Activated naive CD8-positive, alpha-beta T cell treated with anti-CD3 and anti-CD28 coated beads, Interleukin-2, amount 50 U/mL, for 24 hours (primary cell): ENCODE measurements at regions not wholly inside any gene's neighbourhood (a gene's known extent, or its start where the extent isn't known, plus 50 kb on each side); places are given as distances from the start of the nearest gene placed in this dataset.
"Not testable (repeated sequence)": the region's sequence is repeated elsewhere in the genome, so short reads cannot be mapped to it uniquely, and the experiment has no call there.

ENCODE experiments used
- ATAC-seq: fragments of 150-1000 bp; cut with Tn5 transposase; one replicate; pipeline ENCODE4 v1.10.0; 2021
- DNase-seq: peaks from one replicate; pipeline ENCODE4 v3.0.0; 2021
- H3K27ac Mint-ChIP-seq: one replicate; pipeline ENCODE4 v1.8.0; 2021; ENCODE audit warnings: mild to moderate bottlenecking, mixed read lengths
- H3K27me3 Mint-ChIP-seq: one replicate; pipeline ENCODE4 v1.8.0; 2021; ENCODE audit warnings: mixed read lengths
- H3K36me3 Mint-ChIP-seq: one replicate; pipeline ENCODE4 v1.8.0; 2021; ENCODE audit warnings: low read depth, mixed read lengths
- H3K4me1 Mint-ChIP-seq: one replicate; pipeline ENCODE4 v1.8.0; 2021; ENCODE audit warnings: mixed read lengths
- H3K4me3 Mint-ChIP-seq: one replicate; pipeline ENCODE4 v1.8.0; 2021; ENCODE audit warnings: mild to moderate bottlenecking, moderate library complexity, mixed read lengths
- H3K9me3 Mint-ChIP-seq: one replicate; pipeline ENCODE4 v1.8.0; 2021; ENCODE audit warnings: mixed read lengths

GRCh38 chr4:66307641-66308438 lies 637.6 kb upstream of the EPHA5 start:
- H3K27me3 Mint-ChIP-seq, result no peaks in the 10 kb centered on the region
- H3K9me3 Mint-ChIP-seq, result peaks cover 6% of the 10 kb centered on the region
- DNase-seq (no peak), ATAC-seq (no peak)
- H3K27ac Mint-ChIP-seq, result no peak overlapping the region
- no peaks in the 10 kb centered on the region for H3K36me3 Mint-ChIP-seq
- H3K4me1 Mint-ChIP-seq, result no peaks in the 10 kb centered on the region
- H3K4me3 Mint-ChIP-seq, result no peak overlapping the region

- no peaks in the 10 kb centered on the region for H3K36me3 Mint-ChIP-seq
- no peaks in the 10 kb centered on the region for H3K27me3 Mint-ChIP-seq
- no peaks in the 10 kb centered on the region for H3K4me1 Mint-ChIP-seq
- no peak for DNase-seq
- no peak overlapping the region for H3K27ac Mint-ChIP-seq
- ATAC-seq, result no peak
- no peak overlapping the region for H3K4me3 Mint-ChIP-seq
- H3K9me3 Mint-ChIP-seq, result peaks cover 8% of the 10 kb centered on the region
Observed at GRCh38 chr4:66300336-66300934, 630.1 kb upstream of the EPHA5 start.

GRCh38 chr4:66298569-66298968 lies 628.3 kb upstream of the EPHA5 start:
- H3K27me3 Mint-ChIP-seq, result no peaks in the 10 kb centered on the region
- H3K36me3 Mint-ChIP-seq, result no peaks in the 10 kb centered on the region
- no peak overlapping the region for H3K4me3 Mint-ChIP-seq
- no peaks in the 10 kb centered on the region for H3K4me1 Mint-ChIP-seq
- ATAC-seq (no peak), DNase-seq (no peak)
- no peak overlapping the region for H3K27ac Mint-ChIP-seq
- H3K9me3 Mint-ChIP-seq, result peaks cover 8% of the 10 kb centered on the region

- Mint-ChIP-seq H3K27ac (no peak overlapping the region), H3K27me3 (no peaks in the 10 kb centered on the region), H3K36me3 (no peaks in the 10 kb centered on the region), H3K4me1 (no peaks in the 10 kb centered on the region), H3K4me3 (no peak overlapping the region), H3K9me3 (peaks cover 8% of the 10 kb centered on the region)
- no peak for DNase-seq
- no peak for ATAC-seq
Observed at GRCh38 chr4:66297703-66298102, 627.4 kb upstream of the EPHA5 start.

- peaks cover 4% of the 10 kb centered on the region for H3K9me3 Mint-ChIP-seq
- H3K27ac Mint-ChIP-seq, result no peak overlapping the region
- no peaks in the 10 kb centered on the region for H3K4me1 Mint-ChIP-seq
- no peak for ATAC-seq
- no peaks in the 10 kb centered on the region for H3K36me3 Mint-ChIP-seq
- no peak for DNase-seq
- H3K27me3 Mint-ChIP-seq, result no peaks in the 10 kb centered on the region
- no peak overlapping the region for H3K4me3 Mint-ChIP-seq
Observed at GRCh38 chr4:66294638-66295037, 624.3 kb upstream of the EPHA5 start.

- DNase-seq (no peak), ATAC-seq (no peak)
- H3K27me3 Mint-ChIP-seq, result no peaks in the 10 kb centered on the region
- H3K36me3 Mint-ChIP-seq, result no peaks in the 10 kb centered on the region
- no peaks in the 10 kb centered on the region for H3K4me1 Mint-ChIP-seq
- no peak overlapping the region for H3K4me3 Mint-ChIP-seq
- no peak overlapping the region for H3K27ac Mint-ChIP-seq
- peaks cover 4% of the 10 kb centered on the region for H3K9me3 Mint-ChIP-seq
Observed at GRCh38 chr4:66284991-66285451, 614.7 kb upstream of the EPHA5 start.

- ATAC-seq, result no peak
- Mint-ChIP-seq H3K36me3 (no peaks in the 10 kb centered on the region), H3K27me3 (no peaks in the 10 kb centered on the region)
Observed at GRCh38 chr4:66279084-66279483, 608.8 kb upstream of the EPHA5 start.

GRCh38 chr4:66275411-66276038 lies 605.2 kb upstream of the EPHA5 start:
- Mint-ChIP-seq H3K4me3 (no peak overlapping the region), H3K27ac (no peak overlapping the region), H3K27me3 (no peaks in the 10 kb centered on the region), H3K9me3 (peaks cover 6% of the 10 kb centered on the region), H3K4me1 (no peaks in the 10 kb centered on the region), H3K36me3 (no peaks in the 10 kb centered on the region)
- DNase-seq, result no peak
- no peak for ATAC-seq

More at GRCh38 chr4:66279084-66279483, 608.8 kb upstream of the EPHA5 start:
- peaks cover 4% of the 10 kb centered on the region for H3K9me3 Mint-ChIP-seq
- H3K4me3 Mint-ChIP-seq, result no peak overlapping the region
- DNase-seq, result no peak
- H3K27ac Mint-ChIP-seq, result no peak overlapping the region
- H3K4me1 Mint-ChIP-seq, result no peaks in the 10 kb centered on the region

GRCh38 chr4:66273110-66273509 lies 602.8 kb upstream of the EPHA5 start:
- Mint-ChIP-seq H3K4me1 (no peaks in the 10 kb centered on the region), H3K9me3 (peaks cover 6% of the 10 kb centered on the region), H3K4me3 (no peak overlapping the region), H3K27ac (no peak overlapping the region), H3K27me3 (no peaks in the 10 kb centered on the region), H3K36me3 (no peaks in the 10 kb centered on the region)
- ATAC-seq, result no peak
- DNase-seq, result no peak

- H3K9me3 Mint-ChIP-seq, H3K27me3 Mint-ChIP-seq, H3K4me3 Mint-ChIP-seq, ATAC-seq, H3K36me3 Mint-ChIP-seq, H3K27ac Mint-ChIP-seq, H3K4me1 Mint-ChIP-seq, DNase-seq: not testable (repeated sequence)
Observed at GRCh38 chr4:66270356-66270755, 600.1 kb upstream of the EPHA5 start.

GRCh38 chr4:66266554-66266953 lies 596.3 kb upstream of the EPHA5 start:
- ATAC-seq, H3K4me3 Mint-ChIP-seq, H3K27me3 Mint-ChIP-seq, H3K9me3 Mint-ChIP-seq, H3K36me3 Mint-ChIP-seq, DNase-seq, H3K4me1 Mint-ChIP-seq, H3K27ac Mint-ChIP-seq: not testable (repeated sequence)

- Mint-ChIP-seq H3K27me3 (no peaks in the 10 kb centered on the region), H3K36me3 (no peaks in the 10 kb centered on the region), H3K4me1 (no peaks in the 10 kb centered on the region), H3K9me3 (peaks cover 9% of the 10 kb centered on the region), H3K4me3 (no peak overlapping the region), H3K27ac (no peak overlapping the region)
- DNase-seq (no peak), ATAC-seq (no peak)
Observed at GRCh38 chr4:66266035-66266434, 595.7 kb upstream of the EPHA5 start.

GRCh38 chr4:66252291-66252690 lies 582.0 kb upstream of the EPHA5 start:
- Mint-ChIP-seq H3K36me3 (no peaks in the 10 kb centered on the region), H3K4me3 (no peak overlapping the region), H3K9me3 (peaks cover 8% of the 10 kb centered on the region), H3K27me3 (no peaks in the 10 kb centered on the region), H3K4me1 (no peaks in the 10 kb centered on the region), H3K27ac (no peak overlapping the region)
- no peak for DNase-seq
- ATAC-seq, result no peak

GRCh38 chr4:66246643-66247042 lies 576.4 kb upstream of the EPHA5 start:
- DNase-seq (no peak), ATAC-seq (no peak)
- Mint-ChIP-seq H3K4me1 (no peaks in the 10 kb centered on the region), H3K9me3 (peaks cover 18% of the 10 kb centered on the region), H3K27me3 (no peaks in the 10 kb centered on the region), H3K36me3 (no peaks in the 10 kb centered on the region), H3K4me3 (no peak overlapping the region), H3K27ac (no peak overlapping the region)

- H3K27ac Mint-ChIP-seq, result no peak overlapping the region
- H3K4me1 Mint-ChIP-seq, result no peaks in the 10 kb centered on the region
Observed at GRCh38 chr4:66235876-66236275, 565.6 kb upstream of the EPHA5 start.

More at GRCh38 chr4:66235876-66236275, 565.6 kb upstream of the EPHA5 start:
- DNase-seq (no peak), ATAC-seq (no peak)
- Mint-ChIP-seq H3K4me3 (no peak overlapping the region), H3K27me3 (no peaks in the 10 kb centered on the region), H3K9me3 (peaks cover 9% of the 10 kb centered on the region), H3K36me3 (no peaks in the 10 kb centered on the region)
